ENCODE measurements at regions not wholly inside any gene's neighbourhood (a gene's known extent, or its start where the extent isn't known, plus 50 kb on each side); places are given as distances from the start of the nearest gene placed in this dataset.
"Not testable (repeated sequence)": the region's sequence is repeated elsewhere in the genome, so short reads cannot be mapped to it uniquely, and the experiment has no call there.

DNA sequence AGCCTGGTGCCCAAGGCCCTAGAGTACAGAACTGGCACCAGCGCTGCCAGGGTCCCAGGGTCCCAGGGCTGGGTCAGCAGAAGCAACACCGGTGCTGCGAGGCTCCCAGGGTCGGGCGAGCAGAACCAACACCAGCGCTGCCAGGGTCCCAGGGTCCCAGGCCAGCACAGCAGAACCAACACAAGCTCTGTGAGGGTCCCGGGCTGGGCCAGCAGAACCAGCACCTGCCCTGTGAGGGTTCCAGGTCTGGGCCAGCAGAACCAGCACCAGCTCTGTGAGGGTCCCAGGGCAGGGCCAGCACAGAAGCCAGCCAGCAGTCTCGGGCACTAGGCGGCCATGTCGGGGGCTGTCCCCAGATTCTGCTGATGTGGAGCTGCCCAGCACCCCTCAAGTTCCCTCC is 93.1 kb downstream of the GALR1 start:
- TF ChIP-seq, protein P1, sequence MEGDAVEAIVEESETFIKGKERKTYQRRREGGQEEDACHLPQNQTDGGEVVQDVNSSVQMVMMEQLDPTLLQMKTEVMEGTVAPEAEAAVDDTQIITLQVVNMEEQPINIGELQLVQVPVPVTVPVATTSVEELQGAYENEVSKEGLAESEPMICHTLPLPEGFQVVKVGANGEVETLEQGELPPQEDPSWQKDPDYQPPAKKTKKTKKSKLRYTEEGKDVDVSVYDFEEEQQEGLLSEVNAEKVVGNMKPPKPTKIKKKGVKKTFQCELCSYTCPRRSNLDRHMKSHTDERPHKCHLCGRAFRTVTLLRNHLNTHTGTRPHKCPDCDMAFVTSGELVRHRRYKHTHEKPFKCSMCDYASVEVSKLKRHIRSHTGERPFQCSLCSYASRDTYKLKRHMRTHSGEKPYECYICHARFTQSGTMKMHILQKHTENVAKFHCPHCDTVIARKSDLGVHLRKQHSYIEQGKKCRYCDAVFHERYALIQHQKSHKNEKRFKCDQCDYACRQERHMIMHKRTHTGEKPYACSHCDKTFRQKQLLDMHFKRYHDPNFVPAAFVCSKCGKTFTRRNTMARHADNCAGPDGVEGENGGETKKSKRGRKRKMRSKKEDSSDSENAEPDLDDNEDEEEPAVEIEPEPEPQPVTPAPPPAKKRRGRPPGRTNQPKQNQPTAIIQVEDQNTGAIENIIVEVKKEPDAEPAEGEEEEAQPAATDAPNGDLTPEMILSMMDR (IDR thresholded peaks at IDR 0.05; ENCODE audit: low read depth, low read length) = no peak
- DNase-seq (ENCODE audit: extremely low read depth, low read depth) = no peak

DNA sequence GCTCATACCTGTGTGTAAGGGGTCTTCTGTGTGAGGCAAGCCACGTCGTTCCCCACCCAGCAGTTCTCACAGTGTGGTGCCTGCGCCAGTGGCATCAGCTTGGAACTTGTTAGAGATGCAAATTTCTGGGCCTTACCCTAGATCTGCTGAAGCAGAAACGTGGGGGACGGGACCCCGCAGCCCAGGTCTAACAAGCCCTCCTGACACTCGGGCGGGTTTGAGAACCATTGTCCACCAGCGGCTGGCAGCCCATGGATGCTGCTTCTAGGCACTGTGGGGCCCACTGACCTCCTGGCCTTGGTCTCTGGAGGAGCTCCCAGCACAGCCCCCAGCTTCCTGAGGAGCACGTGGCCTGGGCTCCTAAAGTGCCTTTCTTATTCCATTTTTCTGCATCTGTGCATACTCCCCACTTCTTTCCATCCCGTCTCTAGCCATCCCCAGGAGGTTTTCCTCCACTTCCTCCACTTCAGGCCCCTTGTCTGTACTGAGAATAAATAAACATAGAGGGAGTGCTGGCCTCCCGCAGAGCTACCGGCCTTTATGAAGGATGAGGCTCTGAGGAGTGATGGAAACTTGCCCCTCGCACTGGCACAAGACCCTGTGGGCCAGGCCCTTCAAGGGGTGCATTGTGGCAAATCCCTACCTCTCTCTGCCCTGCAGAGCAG is 94.3 kb downstream of the GALR1 start:
- TF ChIP-seq, protein P1 (IDR thresholded peaks at IDR 0.05; ENCODE audit: low read depth, low read length) = no peak
- no peak for DNase-seq (ENCODE audit: extremely low read depth, low read depth)

DNA sequence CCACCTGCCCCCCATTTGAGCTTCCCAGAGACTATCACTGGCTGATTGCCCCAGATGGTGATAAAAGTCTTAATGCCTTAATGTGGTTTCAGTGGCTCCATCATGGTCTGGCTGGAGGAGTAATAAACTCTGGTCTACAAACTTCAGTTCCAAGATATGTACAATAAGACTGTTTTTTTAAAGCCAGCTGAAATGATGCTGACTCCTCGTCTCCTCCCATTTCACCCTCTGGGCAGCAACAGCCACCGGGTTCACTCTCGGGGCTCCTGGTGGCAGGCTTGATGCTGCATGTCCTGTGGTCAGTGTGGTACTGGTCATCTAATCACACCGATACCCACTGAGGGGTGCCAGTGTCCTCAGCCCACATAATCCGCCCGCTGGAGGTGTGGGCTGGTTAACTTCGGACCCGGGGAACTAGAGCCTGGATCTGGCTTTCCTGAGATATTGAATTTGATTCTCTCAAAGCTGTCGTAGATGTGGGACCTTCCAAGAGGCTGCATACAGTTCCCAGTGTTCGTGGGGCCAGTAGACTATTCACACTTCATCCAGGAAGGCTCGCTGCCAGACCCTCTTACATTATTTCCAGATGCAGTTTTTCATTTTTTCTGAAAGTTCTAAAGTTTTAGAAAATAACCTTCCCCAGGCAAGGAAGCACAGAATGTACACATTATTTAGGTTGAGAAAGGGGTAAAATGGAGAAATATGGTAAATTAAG is 95.3 kb downstream of the GALR1 start:
- TF ChIP-seq, protein P1 (IDR thresholded peaks at IDR 0.05; ENCODE audit: low read depth, low read length) = no peak
- no peak for DNase-seq (ENCODE audit: extremely low read depth, low read depth)

DNA sequence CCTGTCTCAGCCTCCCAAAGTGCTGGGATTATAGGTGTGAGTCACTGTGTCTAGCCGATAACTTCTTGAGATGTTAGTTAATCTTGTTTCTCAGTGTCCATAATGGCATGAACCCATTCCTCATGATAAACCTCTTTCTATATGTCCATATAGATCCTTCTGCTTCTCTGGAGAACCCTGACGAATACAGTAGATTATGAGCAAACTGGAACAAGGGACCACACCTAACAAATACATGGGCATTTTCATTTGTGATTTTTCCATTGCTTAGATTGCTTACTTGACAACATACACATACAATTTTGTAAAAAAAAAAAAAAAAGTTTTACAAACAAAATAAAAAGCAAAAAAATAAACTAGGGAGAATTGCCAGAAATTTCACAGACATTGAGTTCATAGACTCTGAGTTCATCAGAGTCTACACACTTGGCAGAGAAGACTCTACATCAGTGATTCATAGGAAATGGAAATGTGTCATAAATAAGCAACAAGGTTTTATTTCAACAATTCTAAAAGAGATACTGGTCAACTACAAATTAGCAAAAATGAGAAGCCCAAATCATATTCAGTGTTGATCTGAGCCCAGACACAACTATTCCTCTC is 96.7 kb downstream of the GALR1 start:
- TF ChIP-seq, protein P1 (IDR thresholded peaks at IDR 0.05; ENCODE audit: low read depth, low read length) = no peak
- no peak for DNase-seq (ENCODE audit: extremely low read depth, low read depth)

DNA sequence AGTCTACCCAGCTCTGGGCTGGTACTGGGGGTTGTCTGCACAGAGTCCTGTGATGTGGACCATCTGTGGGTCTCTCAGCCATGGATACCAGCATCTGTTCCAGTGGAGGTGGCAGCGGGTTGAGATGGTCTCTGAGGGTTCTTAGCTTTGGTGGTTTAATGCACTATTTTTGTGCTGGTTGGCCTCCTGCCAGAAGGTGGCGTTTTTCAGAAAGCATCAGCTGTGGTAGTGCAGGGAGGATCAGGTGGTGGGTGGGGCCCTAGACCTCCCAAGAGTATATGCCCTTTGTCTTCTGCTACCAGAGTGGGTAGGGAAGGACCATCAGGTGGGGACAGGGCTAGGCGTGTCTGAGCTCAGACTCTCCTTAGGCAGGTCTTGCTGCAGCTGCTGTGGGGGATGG is 103.7 kb downstream of the GALR1 start:
- not testable (repeated sequence) for DNase-seq (ENCODE audit: extremely low read depth, low read depth)

DNA sequence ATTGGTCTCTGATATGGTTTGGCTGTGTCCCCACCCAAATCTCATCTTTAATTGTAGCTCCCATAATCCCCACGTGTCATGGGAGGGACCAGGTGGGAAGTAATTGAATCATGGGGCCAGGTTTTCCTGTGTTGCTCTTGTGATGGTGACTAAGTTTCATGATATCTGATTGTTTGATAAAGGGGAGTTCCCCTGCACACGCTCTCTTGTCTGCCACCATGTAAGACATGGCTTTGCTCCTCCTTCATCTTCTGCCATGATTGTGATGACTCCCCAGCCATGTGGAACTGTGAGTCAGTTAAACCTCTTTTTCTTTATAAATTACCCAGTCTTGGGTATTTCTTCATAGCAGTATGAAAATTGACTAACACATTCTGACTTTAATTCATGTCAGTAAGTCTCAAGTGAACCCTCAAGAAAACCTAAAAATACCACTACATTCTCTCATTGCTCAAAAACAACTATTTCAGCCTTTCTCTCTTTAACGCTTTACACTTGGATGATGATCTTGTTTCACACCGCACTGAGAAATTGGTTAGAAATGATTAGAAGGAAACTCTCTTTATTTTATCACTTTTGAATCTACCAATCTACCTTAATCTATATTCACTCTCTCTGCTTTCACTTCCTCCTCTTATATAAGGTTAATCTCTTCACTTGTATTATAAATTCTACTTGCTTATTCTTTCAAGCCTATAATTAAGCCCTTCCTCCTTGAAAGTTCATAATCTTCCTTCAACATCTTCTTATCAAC is 110.1 kb downstream of the GALR1 start:
- DNase-seq (ENCODE audit: extremely low read depth, low read depth) = no peak
- TF ChIP-seq, protein P1 (IDR thresholded peaks at IDR 0.05; ENCODE audit: low read depth, low read length) = no peak

DNA sequence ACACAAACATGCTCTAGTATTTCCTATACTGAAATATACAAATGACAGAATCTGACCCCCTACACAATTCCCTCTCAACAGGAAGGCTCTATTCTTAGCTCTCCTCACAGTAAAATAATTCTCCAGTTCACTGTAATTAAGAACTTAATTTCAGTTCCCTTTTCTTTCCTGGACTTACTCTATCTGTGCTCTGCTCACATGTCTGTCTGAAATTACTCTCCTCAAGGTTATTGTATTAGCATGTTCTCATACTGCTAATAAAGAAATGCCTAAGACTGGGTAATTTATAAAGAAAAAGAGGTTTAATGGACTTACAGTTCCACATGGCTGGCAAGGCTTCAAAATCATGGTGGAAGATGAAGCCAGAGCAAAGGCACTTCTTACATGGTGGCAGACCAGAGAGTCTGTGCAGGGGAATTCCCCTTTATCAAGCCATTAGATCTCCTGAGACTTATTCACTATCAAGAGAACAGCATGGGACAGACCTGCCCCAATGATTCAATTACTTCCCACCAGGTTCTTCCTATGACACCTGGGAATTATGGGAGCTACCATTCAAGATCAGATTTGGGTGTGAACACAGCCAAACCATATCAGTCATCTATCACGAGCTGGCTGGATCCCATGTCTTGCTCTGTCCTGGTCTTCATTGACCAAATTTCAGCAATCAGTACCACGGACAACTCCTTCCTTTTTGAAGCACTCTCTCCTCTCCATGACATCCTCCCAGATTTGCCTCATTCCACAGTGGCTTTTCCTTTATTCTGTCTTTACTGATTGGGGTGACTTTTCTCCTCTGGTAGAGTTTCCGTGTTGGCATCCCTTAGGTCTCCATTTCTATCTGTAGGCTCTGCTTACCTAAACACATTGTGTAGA is 110.9 kb downstream of the GALR1 start:
- TF ChIP-seq, protein P1 (IDR thresholded peaks at IDR 0.05; ENCODE audit: low read depth, low read length) = no peak
- no peak for DNase-seq (ENCODE audit: extremely low read depth, low read depth)

Measured in AG09319 (cell line).